ENCODE measurements at regions not wholly inside any gene's neighbourhood (a gene's known extent, or its start where the extent isn't known, plus 50 kb on each side); places are given as distances from the start of the nearest gene placed in this dataset.
"Not testable (repeated sequence)": the region's sequence is repeated elsewhere in the genome, so short reads cannot be mapped to it uniquely, and the experiment has no call there.

DNA sequence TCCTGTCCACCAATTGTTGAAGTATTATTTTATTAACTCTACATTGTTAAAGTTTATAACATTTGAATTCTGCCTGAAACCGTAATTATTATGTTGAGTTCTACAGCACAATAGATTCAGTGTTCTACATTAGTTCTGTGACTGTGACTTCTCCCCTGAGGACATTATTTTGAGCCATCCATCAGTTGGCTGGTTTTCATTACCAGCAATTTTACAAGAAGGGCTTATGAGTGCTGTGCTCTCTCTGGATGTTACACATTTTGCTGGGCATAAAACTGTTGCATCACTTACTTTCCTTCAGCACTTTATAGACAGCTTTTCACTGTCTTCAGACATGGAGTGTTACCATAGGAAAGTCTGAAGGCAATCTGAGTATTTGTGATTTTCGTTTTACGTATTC lies 118.2 kb upstream of the KITLG start:
- DNase-seq (ENCODE audit: low read depth) = no peak

GRCh38 chr12:88693837-88694445 lies 113.7 kb upstream of the KITLG start:
- DNase-seq (ENCODE audit: low read depth) = no peak

DNA sequence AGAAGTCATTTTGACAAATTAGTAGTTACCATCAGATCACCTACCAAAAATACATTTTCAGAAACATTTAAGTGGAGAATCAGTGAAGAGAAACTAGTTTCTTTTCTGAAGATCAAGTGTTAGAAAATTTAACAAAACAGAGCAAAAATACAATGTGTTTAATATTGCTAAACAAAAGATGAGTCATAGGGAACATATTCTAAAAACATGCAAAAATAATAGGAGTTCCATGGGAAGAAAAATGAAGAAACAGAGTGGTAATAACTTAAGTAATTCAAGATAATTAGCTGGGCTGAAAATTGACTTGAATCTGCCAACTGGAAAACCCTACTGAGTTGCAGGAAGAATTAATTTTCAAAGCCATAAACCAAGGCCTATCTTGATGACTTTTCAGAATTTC lies 111.5 kb upstream of the KITLG start:
- DNase-seq (ENCODE audit: low read depth) = no peak

GRCh38 chr12:88684610-88685009 lies 104.3 kb upstream of the KITLG start:
- no peak for DNase-seq (ENCODE audit: low read depth)

- no peak for DNase-seq (ENCODE audit: low read depth)
Measured at GRCh38 chr12:88684170-88684569, 103.9 kb upstream of the KITLG start.

GRCh38 chr12:88683628-88684027 lies 103.4 kb upstream of the KITLG start:
- DNase-seq (ENCODE audit: low read depth) = no peak

DNA sequence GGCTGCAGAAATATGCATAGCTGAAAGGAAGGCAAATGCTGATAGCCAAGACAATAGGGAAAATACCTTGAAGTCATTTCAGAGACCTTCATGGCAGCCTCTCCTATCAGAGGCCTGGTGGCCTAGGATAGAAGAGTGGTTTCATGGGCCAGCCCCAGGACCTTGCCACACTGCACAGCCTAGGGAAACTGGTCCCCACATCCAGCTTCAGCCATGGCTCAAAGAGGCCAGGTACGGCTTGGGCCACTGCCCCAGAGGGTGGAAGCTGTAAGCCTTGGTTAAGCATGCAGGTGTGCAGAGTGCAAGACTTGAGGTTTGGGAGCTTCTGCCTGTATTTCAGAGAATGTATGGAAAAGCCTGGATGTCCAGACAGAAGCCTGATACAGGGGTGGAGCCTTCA lies 101.0 kb upstream of the KITLG start:
- no peak for DNase-seq (ENCODE audit: low read depth)

DNA sequence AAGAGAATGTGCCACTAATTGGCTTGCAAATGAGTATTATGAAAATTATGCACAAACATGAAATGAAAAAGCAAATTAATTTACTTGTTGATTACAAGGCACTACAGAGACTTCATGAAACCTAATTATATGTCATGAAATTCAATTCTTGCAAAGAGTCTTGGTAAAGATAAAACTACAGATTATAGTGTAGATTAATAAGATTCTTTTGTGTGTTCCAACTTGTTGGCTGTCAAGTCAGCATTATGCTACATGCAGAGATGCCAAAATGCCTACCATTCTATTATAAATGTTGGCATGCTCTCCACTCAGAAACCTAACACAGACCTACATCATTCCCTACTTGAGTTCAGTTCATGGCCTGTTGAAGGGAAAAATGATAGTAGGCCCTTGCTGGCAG lies 97.2 kb upstream of the KITLG start:
- DNase-seq (ENCODE audit: low read depth) = no peak

DNA sequence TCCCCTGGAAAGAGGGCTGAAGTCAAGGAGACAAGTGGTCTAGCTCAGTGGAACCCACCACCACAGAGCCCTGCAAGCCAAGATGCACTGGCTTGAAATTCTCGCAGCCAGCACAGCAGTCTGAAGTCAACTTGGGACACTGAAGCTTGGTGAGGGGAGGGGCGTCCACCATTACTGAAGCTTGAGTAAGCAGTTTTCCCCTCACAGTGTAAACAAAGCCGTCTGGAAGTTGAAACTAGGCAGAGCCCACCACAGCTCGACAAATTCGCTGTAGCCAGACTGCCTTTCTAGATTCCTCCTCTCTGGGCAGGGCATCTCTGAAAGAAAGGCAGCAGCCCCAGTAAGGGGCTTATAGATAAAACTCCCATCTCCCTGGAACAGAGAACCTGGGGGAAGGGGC lies 87.3 kb upstream of the KITLG start:
- not testable (repeated sequence) for DNase-seq (ENCODE audit: low read depth)

DNA sequence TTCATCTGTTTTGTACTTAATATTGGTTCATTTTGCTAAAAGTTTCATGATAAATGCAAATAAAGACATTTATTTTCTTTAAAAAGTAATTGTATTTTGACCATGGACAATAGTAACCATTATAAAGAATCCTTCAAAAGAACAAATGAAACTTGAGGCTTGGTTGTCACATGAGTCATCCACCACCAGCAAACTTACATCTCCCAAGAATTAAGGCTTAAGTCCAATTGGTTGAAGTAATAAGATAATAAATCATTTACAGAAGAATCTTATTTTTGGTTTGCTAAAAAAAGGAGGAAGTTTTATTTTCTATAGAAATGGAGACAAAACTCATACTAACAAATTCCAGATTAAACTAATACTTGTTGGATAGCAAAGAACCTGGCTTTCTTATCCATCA lies 84.8 kb upstream of the KITLG start:
- DNase-seq (ENCODE audit: low read depth) = no peak

DNA sequence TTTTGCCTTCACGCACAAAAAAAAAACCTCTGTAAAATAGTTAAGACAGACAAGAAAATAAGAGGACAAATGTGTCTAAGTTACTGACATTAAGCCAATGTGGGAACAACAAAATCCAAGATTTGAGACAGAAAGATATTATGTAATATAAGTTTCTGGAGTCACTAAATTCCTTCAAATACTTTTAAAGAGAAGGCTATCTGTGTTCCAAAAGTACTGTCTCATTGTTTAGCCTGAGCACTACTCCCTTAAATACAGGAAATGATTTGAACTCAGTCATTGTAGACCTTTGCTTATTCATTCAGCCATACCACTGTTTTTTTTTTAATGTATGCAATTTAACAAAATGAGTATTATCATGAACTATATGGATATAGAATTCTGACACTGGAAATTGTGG lies 82.7 kb upstream of the KITLG start:
- no peak for DNase-seq (ENCODE audit: low read depth)

- no peak for DNase-seq (ENCODE audit: low read depth)
Measured at GRCh38 chr12:88662093-88662492, 81.8 kb upstream of the KITLG start.

DNA sequence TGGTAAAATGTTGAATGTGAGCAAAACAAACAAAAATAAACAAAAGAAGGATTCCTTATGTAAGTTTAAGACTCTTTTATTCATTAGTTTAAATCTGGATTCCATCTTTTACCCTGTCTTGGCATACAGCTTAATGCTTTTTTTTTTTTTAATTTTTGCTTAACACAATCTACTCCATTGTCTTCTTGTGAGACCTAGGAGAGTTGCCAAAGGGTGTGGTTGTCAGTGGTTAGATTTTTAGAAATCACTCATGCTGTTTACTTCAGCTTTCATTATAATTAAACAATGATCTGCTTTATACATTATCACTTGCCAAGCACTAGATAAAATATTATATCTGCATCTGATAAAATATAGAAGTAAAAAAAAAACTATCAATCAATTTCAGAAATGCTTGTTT lies 77.7 kb upstream of the KITLG start:
- DNase-seq (ENCODE audit: low read depth) = no peak

DNA sequence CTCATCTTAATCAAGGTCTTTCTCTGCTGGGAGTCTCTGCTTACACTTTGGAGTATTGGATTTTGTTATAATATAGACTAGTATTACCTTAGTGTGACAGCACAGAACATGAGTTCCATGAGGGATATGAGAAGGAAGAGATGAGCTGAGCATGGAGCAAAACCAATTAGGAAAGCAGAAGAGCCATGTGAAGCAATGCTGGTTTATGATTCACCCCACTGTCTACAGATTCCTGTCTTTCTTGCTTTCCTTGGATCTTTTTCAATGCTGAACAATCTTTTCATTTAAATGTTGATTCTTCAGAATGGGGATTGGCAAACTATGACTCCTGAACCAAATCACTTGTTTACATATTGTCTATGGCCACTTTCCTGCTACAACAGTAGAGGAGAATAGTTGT lies 70.4 kb upstream of the KITLG start:
- DNase-seq (ENCODE audit: low read depth) = no peak

GRCh38 chr12:88648625-88649024 lies 68.4 kb upstream of the KITLG start:
- DNase-seq (ENCODE audit: low read depth) = no peak

- no peak for DNase-seq (ENCODE audit: low read depth)
Measured at GRCh38 chr12:88646824-88647223, 66.6 kb upstream of the KITLG start.

DNA sequence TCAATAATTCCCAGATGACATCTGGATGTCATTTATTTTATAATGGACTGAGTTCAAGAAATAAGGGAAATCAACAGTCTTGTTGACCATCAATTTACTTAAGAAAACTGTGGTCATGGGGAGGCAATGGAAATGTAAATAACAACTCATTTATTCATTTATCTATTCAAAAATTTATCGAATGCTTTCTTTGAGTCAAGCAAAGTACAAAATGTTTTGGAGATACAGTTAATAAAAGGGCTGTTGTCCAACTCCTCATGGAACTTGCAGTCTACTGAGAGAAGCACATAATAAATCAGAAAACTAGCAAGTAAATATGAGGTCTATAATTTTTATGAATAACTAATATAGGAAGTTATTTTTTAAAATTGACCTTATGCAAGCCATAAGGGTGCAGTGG lies 65.5 kb upstream of the KITLG start:
- DNase-seq (ENCODE audit: low read depth) = no peak

GRCh38 chr12:88644946-88645702 lies 64.9 kb upstream of the KITLG start:
- DNase-seq (ENCODE audit: low read depth) = no peak

DNA sequence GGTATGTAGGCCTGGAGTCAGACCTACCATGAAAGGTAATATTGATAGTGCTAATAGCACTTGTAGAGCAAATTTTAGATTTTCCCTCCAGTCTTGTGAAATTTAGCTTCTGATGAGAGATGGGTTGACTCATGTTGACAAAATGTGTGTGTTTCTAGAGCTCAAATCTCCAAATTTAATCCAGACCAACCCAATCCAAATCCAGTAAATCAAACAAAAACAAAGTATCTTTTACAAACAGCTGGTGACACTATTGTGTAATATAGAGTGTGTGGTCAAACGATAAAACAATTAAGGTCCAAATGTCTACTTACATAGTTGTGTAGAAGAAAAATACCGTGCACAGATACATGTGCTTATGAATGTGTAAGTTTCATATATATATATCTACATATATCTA lies 63.4 kb upstream of the KITLG start:
- DNase-seq (ENCODE audit: low read depth) = no peak

- DNase-seq (ENCODE audit: low read depth) = no peak
Measured at GRCh38 chr12:88642675-88643431, 62.6 kb upstream of the KITLG start.

DNA sequence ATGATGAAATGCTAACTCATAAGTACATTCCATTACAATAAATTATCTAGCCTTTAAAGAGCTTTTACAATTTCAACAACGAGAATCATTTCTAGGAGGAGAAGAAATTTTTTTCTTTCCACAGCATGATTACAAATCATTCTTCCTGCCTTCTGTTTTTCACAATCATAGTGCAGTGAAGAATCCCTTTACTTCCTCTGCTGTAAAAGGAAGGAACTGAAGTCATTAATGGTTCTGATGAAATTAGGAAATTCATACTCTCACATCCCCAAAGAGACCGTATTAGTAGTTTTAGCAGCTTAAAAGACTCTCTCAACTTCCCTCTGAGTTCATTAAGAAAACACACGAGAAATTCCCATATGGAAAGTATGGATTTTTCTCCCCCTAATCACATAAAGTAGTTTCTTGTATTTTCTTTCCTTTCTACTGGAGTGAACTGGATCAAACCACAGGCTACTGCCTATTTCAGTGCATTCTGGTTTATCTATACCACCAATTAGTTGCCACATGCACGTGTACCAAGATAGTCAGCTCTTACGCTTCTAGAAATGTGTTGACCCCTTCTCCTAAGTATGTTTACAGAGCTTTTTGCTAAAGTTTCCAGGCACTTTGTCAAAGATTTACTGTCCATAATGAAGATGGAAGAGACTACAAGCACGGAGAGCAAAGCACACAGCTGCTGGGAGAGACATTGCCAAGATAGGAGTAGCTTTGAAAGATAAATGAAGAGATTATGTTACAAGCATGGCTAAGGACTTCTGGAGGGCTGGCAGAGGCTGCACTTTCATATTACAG lies 58.9 kb upstream of the KITLG start:
- DNase-seq (ENCODE audit: low read depth) = no peak

DNA sequence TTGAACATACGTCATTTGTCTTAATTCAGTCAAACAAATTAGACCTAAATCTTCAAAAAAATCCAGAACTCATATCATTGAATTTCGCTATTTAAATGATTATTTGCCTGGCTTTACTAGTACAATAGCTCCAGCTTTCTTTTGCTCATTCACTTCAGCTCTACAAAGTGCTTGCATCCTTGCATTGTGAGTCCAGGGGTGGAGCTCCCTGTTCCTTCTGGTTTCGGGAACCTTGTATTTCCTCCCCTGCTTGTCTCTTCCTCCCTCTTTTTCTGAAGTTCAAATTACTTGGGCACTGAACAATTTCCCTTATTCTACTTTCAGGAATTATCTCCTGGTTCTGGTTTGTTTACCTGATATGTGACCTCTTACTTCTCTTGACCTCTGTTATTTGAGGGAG lies 58.1 kb upstream of the KITLG start:
- no peak for DNase-seq (ENCODE audit: low read depth)

DNA sequence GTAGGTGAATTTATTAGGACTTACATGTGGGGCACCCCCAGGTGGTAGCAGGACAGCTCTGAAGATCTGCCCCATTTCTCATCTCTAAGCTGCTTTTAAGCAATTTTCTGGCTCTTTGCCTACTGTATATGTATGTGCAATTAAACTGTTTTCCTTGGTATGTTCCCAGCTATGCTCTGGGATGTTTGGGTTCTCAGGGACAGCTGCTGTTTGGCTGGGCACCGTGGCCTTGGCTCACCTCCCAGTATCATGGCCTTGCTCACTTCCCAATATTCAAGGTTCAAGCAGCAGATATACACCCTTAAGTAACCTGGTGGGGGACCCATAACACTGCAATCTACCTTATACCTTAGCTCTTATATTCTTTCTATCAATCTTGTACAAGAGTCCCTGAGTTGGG lies 53.7 kb upstream of the KITLG start:
- no peak for DNase-seq (ENCODE audit: low read depth)
